ENCODE measurements at regions not wholly inside any gene's neighbourhood (a gene's known extent, or its start where the extent isn't known, plus 50 kb on each side); places are given as distances from the start of the nearest gene placed in this dataset.

- Histone ChIP-seq H3K36me3 (no peaks in the 10 kb centered on the region), H3K4me3 (no peak overlapping the region), H3K27ac (no peak overlapping the region), H3K4me1 (no peaks in the 10 kb centered on the region), H3K27me3 (no peaks in the 10 kb centered on the region), H3K9me3 (no peaks in the 10 kb centered on the region)
- DNase-seq: no peak
- in situ Hi-C loops (cut with MboI; ENCODE audit: low sequenced_read_pairs in 4 of 4): no loop called here
- TF ChIP-seq CTCF (IDR thresholded peaks at IDR 0.05 in 4 of 5, conservative IDR thresholded peaks at IDR 0.05 in 1 of 5) (no peak), POLR2A (IDR thresholded peaks at IDR 0.05) (no peak)
- intact Hi-C loops (cut with DNase I; ENCODE audit: low total_unique reads): no loop called here
- ATAC-seq: no peak
Observed at GRCh38 chr9:12503606-12504122, 189.5 kb upstream of the TYRP1 start.

GRCh38 chr9:12510551-12510950 lies 182.6 kb upstream of the TYRP1 start:
- no peaks in the 10 kb centered on the region for H3K27me3 ChIP-seq
- no peak for TF ChIP-seq CTCF (IDR thresholded peaks at IDR 0.05 in 4 of 5, conservative IDR thresholded peaks at IDR 0.05 in 1 of 5)
- no peak for TF ChIP-seq POLR2A (IDR thresholded peaks at IDR 0.05)
- in situ Hi-C loops (cut with MboI; ENCODE audit: low sequenced_read_pairs in 4 of 4) (no loop called here), intact Hi-C loops (cut with DNase I; ENCODE audit: low total_unique reads) (no loop called here)
- no peaks in the 10 kb centered on the region for H3K4me1 ChIP-seq
- H3K9me3 ChIP-seq: no peaks in the 10 kb centered on the region
- no peaks in the 10 kb centered on the region for H3K36me3 ChIP-seq
- H3K27ac ChIP-seq: no peak overlapping the region
- no peak for DNase-seq
- H3K4me3 ChIP-seq: no peak overlapping the region
- ATAC-seq: no peak

GRCh38 chr9:12511726-12512125 lies 181.5 kb upstream of the TYRP1 start:
- in situ Hi-C loops (cut with MboI; ENCODE audit: low sequenced_read_pairs in 4 of 4): no loop called here
- no peak overlapping the region for H3K4me3 ChIP-seq
- H3K36me3 ChIP-seq: no peaks in the 10 kb centered on the region
- no peaks in the 10 kb centered on the region for H3K4me1 ChIP-seq
- no peak for ATAC-seq
- no peaks in the 10 kb centered on the region for H3K27me3 ChIP-seq
- intact Hi-C loops (cut with DNase I; ENCODE audit: low total_unique reads): no loop called here
- no peak for DNase-seq
- no peak overlapping the region for H3K27ac ChIP-seq
- no peak for TF ChIP-seq POLR2A (IDR thresholded peaks at IDR 0.05)
- no peak for TF ChIP-seq CTCF (IDR thresholded peaks at IDR 0.05 in 4 of 5, conservative IDR thresholded peaks at IDR 0.05 in 1 of 5)
- H3K9me3 ChIP-seq: no peaks in the 10 kb centered on the region

- TF ChIP-seq CTCF (IDR thresholded peaks at IDR 0.05 in 4 of 5, conservative IDR thresholded peaks at IDR 0.05 in 1 of 5) (no peak), POLR2A (IDR thresholded peaks at IDR 0.05) (no peak)
Observed at GRCh38 chr9:12516031-12516430, 177.2 kb upstream of the TYRP1 start.

GRCh38 chr9:12516573-12516972 lies 176.6 kb upstream of the TYRP1 start:
- in situ Hi-C loops (cut with MboI; ENCODE audit: low sequenced_read_pairs in 4 of 4): no loop called here
- Histone ChIP-seq H3K36me3 (no peaks in the 10 kb centered on the region), H3K27me3 (no peaks in the 10 kb centered on the region)

More at GRCh38 chr9:12516031-12516430, 177.2 kb upstream of the TYRP1 start:
- in situ Hi-C loops (cut with MboI; ENCODE audit: low sequenced_read_pairs in 4 of 4) (no loop called here), intact Hi-C loops (cut with DNase I; ENCODE audit: low total_unique reads) (no loop called here)
- Histone ChIP-seq H3K4me3 (no peak overlapping the region), H3K4me1 (no peaks in the 10 kb centered on the region), H3K36me3 (no peaks in the 10 kb centered on the region), H3K27me3 (no peaks in the 10 kb centered on the region), H3K27ac (no peak overlapping the region), H3K9me3 (no peaks in the 10 kb centered on the region)
- no peak for DNase-seq
- ATAC-seq: no peak

More at GRCh38 chr9:12516573-12516972, 176.6 kb upstream of the TYRP1 start:
- TF ChIP-seq CTCF (IDR thresholded peaks at IDR 0.05 in 4 of 5, conservative IDR thresholded peaks at IDR 0.05 in 1 of 5): no peak
- TF ChIP-seq POLR2A (IDR thresholded peaks at IDR 0.05): no peak
- H3K9me3 ChIP-seq: no peaks in the 10 kb centered on the region
- H3K4me1 ChIP-seq: no peaks in the 10 kb centered on the region
- H3K4me3 ChIP-seq: no peak overlapping the region
- no peak overlapping the region for H3K27ac ChIP-seq
- intact Hi-C loops (cut with DNase I; ENCODE audit: low total_unique reads): no loop called here
- ATAC-seq: no peak
- DNase-seq: no peak
